ENCODE measurements at regions not wholly inside any gene's neighbourhood (a gene's known extent, or its start where the extent isn't known, plus 50 kb on each side); places are given as distances from the start of the nearest gene placed in this dataset.

DNA sequence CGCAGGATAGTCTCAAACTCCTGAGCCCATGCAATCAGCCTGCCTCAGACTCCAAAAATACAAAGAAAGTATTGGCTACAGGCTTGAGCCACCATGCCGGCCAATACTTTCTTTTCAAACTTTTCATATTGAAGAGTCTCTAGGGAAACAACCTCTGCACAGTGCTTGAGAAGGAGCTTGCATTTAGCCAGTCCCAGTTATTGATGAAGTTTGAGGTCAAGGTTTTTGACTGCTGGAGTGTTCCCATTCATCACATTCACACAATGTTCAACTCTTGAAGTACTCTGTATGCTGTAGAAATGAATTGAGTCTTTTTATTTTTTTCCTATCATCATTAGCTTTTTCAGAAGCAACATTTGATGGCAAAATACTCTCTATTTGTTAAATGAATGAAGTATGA, 355.8 kb upstream of the E2F7 start:
- TF ChIP-seq CHD2 (IDR thresholded peaks at IDR 0.05; ENCODE audit: low read length, partially characterized antibody) (no peak), POLR2A (IDR thresholded peaks at IDR 0.05; ENCODE audit: low read length) (no peak), RAD21 (conservative IDR thresholded peaks at IDR 0.05 in 1 of 2, IDR thresholded peaks at IDR 0.05 in 1 of 2) (no peak), PHF8 (IDR thresholded peaks at IDR 0.05; ENCODE audit: borderline replicate concordance, low read depth) (no peak), CTCF (IDR thresholded peaks at IDR 0.05) (no peak), MAFK (IDR thresholded peaks at IDR 0.05; ENCODE audit: partially characterized antibody) (no peak), NR3C1 (IDR thresholded peaks at IDR 0.05) (no peak)

Data from A549 (cell line).